HCT116 (cell line): ENCODE measurements at regions not wholly inside any gene's neighbourhood (a gene's known extent, or its start where the extent isn't known, plus 50 kb on each side); places are given as distances from the start of the nearest gene placed in this dataset.

Experiments used
- ATAC-seq: fragments of 200-7000 bp; cut with Tn5 transposase; 2 replicates; pipeline ENCODE4 v1.9.1; 2020; ENCODE audit warnings: mild to moderate bottlenecking, moderate library complexity
- BruUV-seq: library from RNA; stranded (reverse); fragments of 400-500 nt; replicated peaks from 2 replicates; lab custom pipeline; 2021; lab: Mats Ljungman, UMichigan
- CTCF ChIA-PET: fragments of 300-600 bp; sonication (Branson Sonifier 250); formaldehyde crosslinking; loops from one replicate; lab custom pipeline; 2021; ENCODE audit warnings: antibody characterized with exemption; lab: Charles Lee
- POLR2A ChIA-PET: fragments of 300-600, 350-600 bp; sonication (Branson Sonifier 250); formaldehyde crosslinking; loops from one replicate; lab custom pipeline; 2021; ENCODE audit warnings: antibody characterized with exemption; lab: Charles Lee
- RAD21 ChIA-PET, 2 experiments: fragments of 300-600 bp; sonication (Branson Sonifier 250); formaldehyde crosslinking; loops; one replicate each; lab custom pipeline; 2023; ENCODE audit warnings: low total read pairs in 2 of 2; ENCODE audit not compliant: uncharacterized antibody in 2 of 2, unreplicated experiment in 2 of 2, low non-redundant PET in 1 of 2; lab: Charles Lee
- DNase-seq: peaks from one replicate; pipeline ENCODE4 v3.0.0-alpha.2; 2010; ENCODE audit warnings: low read depth, low spot score
- H2AFZ ChIP-seq: fragments of 200-600 bp; shearing (Covaris generic), sonication (generic); 2 replicates; pipeline ENCODE4 v1.6.1; 2017; ENCODE audit warnings: low read depth, mixed run types, mixed read lengths, antibody characterized with exemption, low read length; ENCODE audit not compliant: poor library complexity, severe bottlenecking
- H3K27ac ChIP-seq: 2 replicates; pipeline ENCODE4 v1.5.1; 2012; ENCODE audit warnings: low read depth, low read length
- H3K27me3 ChIP-seq: fragments of 200-600 bp; sonication (generic); 2 replicates; pipeline ENCODE4 v1.6.1; 2016; ENCODE audit warnings: mixed run types, low read length, mixed read lengths; ENCODE audit not compliant: insufficient read depth
- H3K36me3 ChIP-seq, 2 experiments: fragments of 200-500 bp in 1 of 2; fragments of 200-600 bp in 1 of 2; sonication (Bioruptor generic) in 1 of 2; sonication (generic) in 1 of 2; 2 replicates each; pipeline versions ENCODE4 v1.5.1 to v1.6.1; 2014 to 2016; ENCODE audit warnings: low read length in 2 of 2, inconsistent platforms in 1 of 2, mixed read lengths in 1 of 2, mixed run types in 1 of 2; ENCODE audit not compliant: insufficient read depth in 2 of 2, control insufficient read depth in 1 of 2
- H3K4me1 ChIP-seq, 2 experiments: fragments of 200-600 bp in 1 of 2; sonication (generic) in 1 of 2; 2 replicates each; pipeline versions ENCODE4 v1.5.1 to v1.6.1; 2012 to 2017; ENCODE audit warnings: low read length in 2 of 2, inconsistent platforms in 1 of 2, mild to moderate bottlenecking in 1 of 2, mixed read lengths in 1 of 2, mixed run types in 1 of 2, moderate library complexity in 1 of 2; ENCODE audit not compliant: insufficient read depth in 2 of 2, control insufficient read depth in 1 of 2
- H3K4me2 ChIP-seq: fragments of 200-600 bp; sonication (generic); 2 replicates; pipeline ENCODE4 v1.6.1; 2017; ENCODE audit warnings: mixed run types, low read length, mixed read lengths
- H3K4me3 ChIP-seq, 2 experiments: fragments of 200-600 bp in 1 of 2; sonication (generic) in 1 of 2; replicated peaks in 1 of 2; 2 replicates each; pipeline ENCODE4 v1.5.1; 2011 to 2016; ENCODE audit warnings: low read length in 2 of 2, control low read depth in 1 of 2, low read depth in 1 of 2, mild to moderate bottlenecking in 1 of 2, mixed read lengths in 1 of 2, mixed run types in 1 of 2
- H3K79me2 ChIP-seq: fragments of 200-600 bp; sonication (generic); 2 replicates; pipeline ENCODE4 v1.6.1; 2017; ENCODE audit warnings: mild to moderate bottlenecking, mixed run types, low read length, moderate library complexity, mixed read lengths; ENCODE audit not compliant: insufficient read depth
- H3K9ac ChIP-seq: fragments of 200-600 bp; sonication (generic); 2 replicates; pipeline ENCODE4 v1.6.1; 2016; ENCODE audit warnings: low read length, mixed read lengths
- H3K9me2 ChIP-seq: fragments of 200-600 bp; sonication (generic), shearing (Covaris generic); 2 replicates; pipeline ENCODE4 v1.6.1; 2017; ENCODE audit warnings: mixed run types, mild to moderate bottlenecking, moderate library complexity; ENCODE audit not compliant: insufficient read depth
- H3K9me3 ChIP-seq, 2 experiments: fragments of 200-500 bp in 1 of 2; fragments of 200-600 bp in 1 of 2; sonication (Bioruptor generic) in 1 of 2; sonication (generic) in 1 of 2; 2 replicates each; pipeline ENCODE4 v1.6.1; 2014 to 2017; ENCODE audit warnings: low read length in 2 of 2, mixed read lengths in 2 of 2, inconsistent platforms in 1 of 2, low read depth in 1 of 2, mild to moderate bottlenecking in 1 of 2, mixed run types in 1 of 2, moderate library complexity in 1 of 2; ENCODE audit not compliant: control insufficient read depth in 1 of 2, insufficient read depth in 1 of 2
- H4K20me1 ChIP-seq: fragments of 200-600 bp; sonication (generic), shearing (Covaris generic); 2 replicates; pipeline ENCODE4 v1.6.1; 2017; ENCODE audit warnings: mixed run types, mild to moderate bottlenecking, moderate library complexity; ENCODE audit not compliant: insufficient read depth
- CBX3 ChIP-seq: IDR thresholded peaks from 2 replicates; pipeline ENCODE4 v1.6.1; 2012; ENCODE audit warnings: low read depth
- ELF1 ChIP-seq: IDR thresholded peaks from 2 replicates; pipeline ENCODE4 v1.6.1; 2012; ENCODE audit warnings: low read depth, borderline replicate concordance
- JUND ChIP-seq: IDR thresholded peaks from 2 replicates; pipeline ENCODE4 v1.6.1; 2012
- MAX ChIP-seq: IDR thresholded peaks from 2 replicates; pipeline ENCODE4 v1.6.1; 2012
- REST ChIP-seq: IDR thresholded peaks from 2 replicates; pipeline ENCODE4 v1.6.1; 2012; ENCODE audit warnings: low read depth
- SIN3A ChIP-seq: IDR thresholded peaks from 2 replicates; pipeline ENCODE4 v1.6.1; 2012; ENCODE audit warnings: low read depth
- SRF ChIP-seq: IDR thresholded peaks from 2 replicates; pipeline ENCODE4 v1.6.1; 2012; ENCODE audit warnings: low read depth
- YY1 ChIP-seq: IDR thresholded peaks from 2 replicates; pipeline ENCODE4 v1.6.1; 2011; ENCODE audit warnings: low read length, low read depth, moderate library complexity, mild to moderate bottlenecking; ENCODE audit not compliant: insufficient replicate concordance; ENCODE audit errors: extremely low read depth
- intact Hi-C: fragments of 100-400 bp; cut with micrococcal nuclease; formaldehyde crosslinking; loops from 2 replicates; pipeline ENCODE4 v1.10.0; 2022

- peaks cover 15% of the 10 kb centered on the region for H3K27me3 ChIP-seq
- no peaks in the 10 kb centered on the region for H3K36me3 ChIP-seq
- RAD21 ChIA-PET, result interaction anchor here in 1 of 2 experiments (0.7 kb wide), 1 partner anchor 62 kb away, joined by 3 read pairs; no protein-coding TSS in a partner anchor
- no peaks in the 10 kb centered on the region for H4K20me1 ChIP-seq
- CTCF ChIA-PET, result no interaction called here
- H3K9me2 ChIP-seq, result no peaks in the 10 kb centered on the region
- no peaks in the 10 kb centered on the region for H3K9me3 ChIP-seq
- no peak overlapping the region for H3K4me2 ChIP-seq
- ATAC-seq, result no peak
- DNase-seq, result no peak
- POLR2A ChIA-PET, result no interaction called here
- no peak overlapping the region for H3K27ac ChIP-seq
- no peaks in the 10 kb centered on the region for H3K4me1 ChIP-seq
- BruUV-seq, result no TSS peak
- H3K79me2 ChIP-seq, result no peaks in the 10 kb centered on the region
- no peak overlapping the region for H2AFZ ChIP-seq
- TF ChIP-seq SIN3A (no peak), JUND (no peak), YY1 (no peak), ELF1 (no peak), SRF (no peak), CBX3 (no peak), MAX (no peak), REST (no peak)
- no peak overlapping the region for H3K4me3 ChIP-seq
- intact Hi-C loops, result no loop called here
- no peak overlapping the region for H3K9ac ChIP-seq
Measured at GRCh38 chr11:64498136-64498535, 57.6 kb upstream of the SLC22A11 start.
